ENCODE measurements at regions not wholly inside any gene's neighbourhood (a gene's known extent, or its start where the extent isn't known, plus 50 kb on each side); places are given as distances from the start of the nearest gene placed in this dataset.

DNA sequence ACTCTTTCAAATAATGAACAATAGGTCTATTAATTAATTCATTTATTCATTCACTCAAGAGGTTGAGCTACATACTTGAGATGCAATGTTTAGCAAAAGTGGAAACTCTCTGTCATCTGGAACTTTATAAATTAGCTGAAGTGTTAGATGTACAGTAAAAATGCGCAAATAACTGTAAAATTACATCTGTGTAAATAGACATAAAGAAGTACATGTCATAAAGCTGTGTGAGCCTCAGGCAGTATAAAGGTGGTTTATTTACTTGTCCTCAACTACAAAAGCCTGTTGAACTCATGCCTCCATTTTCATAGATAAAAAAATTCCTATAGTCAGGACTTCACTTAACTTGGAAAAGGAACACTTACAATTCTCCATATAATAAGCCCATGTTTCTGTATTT, 343.1 kb downstream of the CDH11 start:
- DNase-seq = no peak
- no peaks in the 10 kb centered on the region for H3K36me3 ChIP-seq (ENCODE audit: control insufficient read depth, insufficient read depth, low read length)
- Mint-ChIP-seq H3K9me3 (peaks cover 4 to 8% of the 10 kb centered on the region in 2 donors), H3K27me3 (ENCODE audit: low read depth in 2 of 2) (no peaks in the 10 kb centered on the region), H3K4me1 (no peaks in the 10 kb centered on the region), H3K4me3 (no peak overlapping the region), H3K36me3 (no peaks in the 10 kb centered on the region), H3K27ac (no peak overlapping the region)
- H3K4me1 ChIP-seq (ENCODE audit: control insufficient read depth, insufficient read depth, low read length) = no peaks in the 10 kb centered on the region
- TF ChIP-seq, protein P1, sequence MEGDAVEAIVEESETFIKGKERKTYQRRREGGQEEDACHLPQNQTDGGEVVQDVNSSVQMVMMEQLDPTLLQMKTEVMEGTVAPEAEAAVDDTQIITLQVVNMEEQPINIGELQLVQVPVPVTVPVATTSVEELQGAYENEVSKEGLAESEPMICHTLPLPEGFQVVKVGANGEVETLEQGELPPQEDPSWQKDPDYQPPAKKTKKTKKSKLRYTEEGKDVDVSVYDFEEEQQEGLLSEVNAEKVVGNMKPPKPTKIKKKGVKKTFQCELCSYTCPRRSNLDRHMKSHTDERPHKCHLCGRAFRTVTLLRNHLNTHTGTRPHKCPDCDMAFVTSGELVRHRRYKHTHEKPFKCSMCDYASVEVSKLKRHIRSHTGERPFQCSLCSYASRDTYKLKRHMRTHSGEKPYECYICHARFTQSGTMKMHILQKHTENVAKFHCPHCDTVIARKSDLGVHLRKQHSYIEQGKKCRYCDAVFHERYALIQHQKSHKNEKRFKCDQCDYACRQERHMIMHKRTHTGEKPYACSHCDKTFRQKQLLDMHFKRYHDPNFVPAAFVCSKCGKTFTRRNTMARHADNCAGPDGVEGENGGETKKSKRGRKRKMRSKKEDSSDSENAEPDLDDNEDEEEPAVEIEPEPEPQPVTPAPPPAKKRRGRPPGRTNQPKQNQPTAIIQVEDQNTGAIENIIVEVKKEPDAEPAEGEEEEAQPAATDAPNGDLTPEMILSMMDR (IDR thresholded peaks at IDR 0.05) = no peak
- ATAC-seq = no peak
- no peak overlapping the region for H3K4me3 ChIP-seq (ENCODE audit: low read length)
- WGBS (ENCODE audit: insufficient coverage) = 100% methylated on average over 1 of the region's 1 CpG
- H3K9me3 ChIP-seq (ENCODE audit: control insufficient read depth, insufficient read depth, low read length) = no peaks in the 10 kb centered on the region
- H3K27ac ChIP-seq (ENCODE audit: low read length) = no peak overlapping the region
- intact Hi-C loops (cut with micrococcal nuclease) = no loop called here
- H3K27me3 ChIP-seq (ENCODE audit: control insufficient read depth, insufficient read depth, low read length) = no peaks in the 10 kb centered on the region

DNA sequence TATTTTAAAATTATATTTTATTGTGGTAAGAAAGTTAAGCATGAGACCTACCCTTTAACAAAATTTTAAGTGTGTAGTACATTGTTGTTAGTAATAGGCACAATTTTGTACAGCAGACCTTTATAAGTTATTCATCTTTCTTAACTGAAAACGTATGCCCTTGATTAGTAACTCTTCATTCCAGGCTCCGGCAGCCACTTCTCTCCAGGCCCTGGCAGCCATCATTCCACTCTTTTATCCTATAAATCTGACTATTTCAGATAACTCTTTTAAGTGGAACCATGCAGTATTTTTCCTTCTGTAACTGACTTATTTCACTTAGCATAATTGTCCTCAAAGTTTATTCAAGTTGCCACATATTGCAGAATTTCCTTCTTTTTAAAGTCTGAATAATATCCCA, 348.2 kb downstream of the CDH11 start:
- Histone ChIP-seq H3K4me1 (ENCODE audit: control insufficient read depth, insufficient read depth, low read length) (no peaks in the 10 kb centered on the region), H3K36me3 (ENCODE audit: control insufficient read depth, insufficient read depth, low read length) (no peaks in the 10 kb centered on the region), H3K27me3 (ENCODE audit: control insufficient read depth, insufficient read depth, low read length) (no peaks in the 10 kb centered on the region), H3K27ac (ENCODE audit: low read length) (no peak overlapping the region), H3K9me3 (ENCODE audit: control insufficient read depth, insufficient read depth, low read length) (peaks cover 4% of the 10 kb centered on the region), H3K4me3 (ENCODE audit: low read length) (no peak overlapping the region)
- intact Hi-C loops (cut with micrococcal nuclease) = no loop called here
- WGBS (ENCODE audit: insufficient coverage) = 92% methylated on average over 2 of the region's 2 CpGs
- H3K4me3 Mint-ChIP-seq = no peak overlapping the region
- peaks cover 3 to 6% of the 10 kb centered on the region in 2 donors for H3K9me3 Mint-ChIP-seq
- no peaks in the 10 kb centered on the region for H3K4me1 Mint-ChIP-seq
- no peaks in the 10 kb centered on the region for H3K36me3 Mint-ChIP-seq
- H3K27ac Mint-ChIP-seq = no peak overlapping the region
- DNase-seq (no peak), ATAC-seq (no peak)
- TF ChIP-seq, protein P1 (IDR thresholded peaks at IDR 0.05) = no peak
- H3K27me3 Mint-ChIP-seq (ENCODE audit: low read depth in 2 of 2) = no peaks in the 10 kb centered on the region

DNA sequence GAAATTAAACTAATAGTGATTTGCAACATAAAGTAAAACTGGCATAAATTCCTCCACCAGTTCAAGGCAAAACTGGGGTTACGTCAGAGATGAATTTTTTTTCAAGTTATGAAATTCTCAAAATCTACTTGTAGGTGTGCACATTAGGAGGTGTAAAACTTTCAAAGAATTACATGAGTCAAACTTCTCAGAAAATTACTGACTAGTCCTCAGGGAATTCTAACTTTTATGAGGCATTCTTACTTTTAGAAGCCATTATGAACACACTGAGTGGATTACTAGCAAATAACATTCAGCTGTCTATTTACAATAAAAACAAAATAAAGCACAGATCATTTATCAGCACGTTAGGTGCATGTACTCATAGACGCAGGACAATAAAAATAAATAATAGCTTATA, 348.7 kb downstream of the CDH11 start:
- TF ChIP-seq, protein P1 (IDR thresholded peaks at IDR 0.05) = no peak
- intact Hi-C loops (cut with micrococcal nuclease) = no loop called here
- H3K4me1 ChIP-seq (ENCODE audit: control insufficient read depth, insufficient read depth, low read length) = no peaks in the 10 kb centered on the region
- Mint-ChIP-seq H3K27ac (no peak overlapping the region), H3K36me3 (no peaks in the 10 kb centered on the region), H3K4me1 (no peaks in the 10 kb centered on the region), H3K27me3 (ENCODE audit: low read depth in 2 of 2) (no peaks in the 10 kb centered on the region), H3K9me3 (peaks cover 3 to 8% of the 10 kb centered on the region in 2 donors), H3K4me3 (no peak overlapping the region)
- no peaks in the 10 kb centered on the region for H3K36me3 ChIP-seq (ENCODE audit: control insufficient read depth, insufficient read depth, low read length)
- no peak overlapping the region for H3K4me3 ChIP-seq (ENCODE audit: low read length)
- peaks cover 4% of the 10 kb centered on the region for H3K9me3 ChIP-seq (ENCODE audit: control insufficient read depth, insufficient read depth, low read length)
- WGBS (ENCODE audit: insufficient coverage) = 80% methylated on average over 1 of the region's 3 CpGs
- DNase-seq (no peak), ATAC-seq (no peak)
- H3K27me3 ChIP-seq (ENCODE audit: control insufficient read depth, insufficient read depth, low read length) = no peaks in the 10 kb centered on the region
- H3K27ac ChIP-seq (ENCODE audit: low read length) = no peak overlapping the region

DNA sequence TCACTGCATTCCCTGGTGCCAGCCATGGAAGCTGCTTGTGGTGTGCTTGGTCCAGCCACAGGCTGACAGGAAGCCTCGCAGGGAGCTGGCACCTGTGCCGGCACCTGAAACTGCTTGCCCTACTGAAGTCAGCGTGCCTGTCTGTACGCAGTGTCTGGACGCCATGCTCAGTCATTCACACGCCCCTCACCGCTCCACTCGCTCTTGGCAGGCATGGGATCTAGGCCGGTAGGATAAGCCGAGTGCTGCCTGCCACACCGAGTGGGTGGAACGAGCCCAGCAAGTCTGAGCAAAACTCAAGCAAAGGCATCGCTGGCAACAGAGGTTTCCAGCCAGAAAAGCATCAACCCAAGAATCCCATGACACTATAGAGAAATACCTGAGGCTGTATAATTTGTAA, 350.6 kb downstream of the CDH11 start:
- H3K4me1 Mint-ChIP-seq = no peaks in the 10 kb centered on the region
- H3K9me3 Mint-ChIP-seq = peaks cover 5 to 18% of the 10 kb centered on the region in 2 donors
- intact Hi-C loops (cut with micrococcal nuclease) = no loop called here
- WGBS (ENCODE audit: insufficient coverage) = 93% methylated on average over 13 of the region's 13 CpGs
- TF ChIP-seq, protein P1 (IDR thresholded peaks at IDR 0.05) = no peak
- H3K27ac ChIP-seq (ENCODE audit: low read length) = no peak overlapping the region
- H3K9me3 ChIP-seq (ENCODE audit: control insufficient read depth, insufficient read depth, low read length) = peaks cover 4% of the 10 kb centered on the region
- ATAC-seq (no peak), DNase-seq (no peak)
- no peak overlapping the region for H3K4me3 ChIP-seq (ENCODE audit: low read length)
- no peaks in the 10 kb centered on the region for H3K27me3 Mint-ChIP-seq (ENCODE audit: low read depth in 2 of 2)
- no peak overlapping the region for H3K27ac Mint-ChIP-seq
- H3K4me3 Mint-ChIP-seq = no peak overlapping the region
- no peaks in the 10 kb centered on the region for H3K36me3 ChIP-seq (ENCODE audit: control insufficient read depth, insufficient read depth, low read length)
- H3K4me1 ChIP-seq (ENCODE audit: control insufficient read depth, insufficient read depth, low read length) = no peaks in the 10 kb centered on the region
- H3K27me3 ChIP-seq (ENCODE audit: control insufficient read depth, insufficient read depth, low read length) = no peaks in the 10 kb centered on the region
- H3K36me3 Mint-ChIP-seq = no peaks in the 10 kb centered on the region

Measured in natural killer cell (primary cell).